ENCODE measurements at regions not wholly inside any gene's neighbourhood (a gene's known extent, or its start where the extent isn't known, plus 50 kb on each side); places are given as distances from the start of the nearest gene placed in this dataset.

GRCh38 chr4:35175487-35175886 is 1068.8 kb downstream of the ARAP2 start:
- no peak for TF ChIP-seq CTCF (IDR thresholded peaks at IDR 0.05)
- TF ChIP-seq POLR2AphosphoS5 (IDR thresholded peaks at IDR 0.05), result no peak
- no peak for TF ChIP-seq POLR2A (IDR thresholded peaks at IDR 0.05)
